ENCODE measurements at regions not wholly inside any gene's neighbourhood (a gene's known extent, or its start where the extent isn't known, plus 50 kb on each side); places are given as distances from the start of the nearest gene placed in this dataset.

DNA sequence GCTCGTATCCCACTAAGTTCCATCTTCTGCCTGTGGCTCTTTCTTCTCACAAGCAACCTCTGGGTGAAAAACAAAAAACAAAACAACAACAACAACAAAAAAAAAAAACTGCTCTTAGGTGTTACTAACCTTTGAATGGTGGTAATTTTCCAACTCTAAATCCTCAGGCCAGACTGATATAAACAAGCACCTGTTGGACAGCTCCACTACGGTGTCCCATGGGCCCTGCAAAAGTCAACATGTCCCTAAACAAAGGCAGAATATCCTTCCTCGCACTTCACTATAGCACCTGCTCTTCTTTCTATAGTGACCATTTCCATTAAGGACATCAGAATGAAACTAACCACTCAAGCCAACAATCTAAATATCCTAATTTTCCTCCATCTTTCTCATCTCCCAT, 54.6 kb upstream of the PARM1 start:
- no peak for DNase-seq (ENCODE audit: low read depth, low spot score)

DNA sequence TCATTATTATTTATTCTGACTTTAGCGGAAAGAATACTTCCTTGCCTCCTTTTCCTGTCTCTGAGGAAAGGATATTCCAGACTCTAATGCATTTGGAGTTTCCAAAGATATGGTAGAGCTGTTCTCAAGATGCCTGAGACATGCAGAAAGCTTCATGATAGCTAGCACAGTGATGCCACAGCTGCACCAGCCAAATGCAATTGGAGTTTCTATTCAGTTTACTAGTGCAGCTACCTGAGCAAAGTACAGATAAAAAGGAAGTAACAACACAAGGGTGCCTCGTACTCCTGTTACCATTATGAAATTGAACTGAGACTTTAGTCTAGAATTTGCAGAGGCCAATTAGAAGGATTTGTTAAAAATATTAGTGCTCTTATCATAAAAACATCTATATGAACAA, 57.5 kb upstream of the PARM1 start:
- DNase-seq (ENCODE audit: low read depth, low spot score) = no peak

DNA sequence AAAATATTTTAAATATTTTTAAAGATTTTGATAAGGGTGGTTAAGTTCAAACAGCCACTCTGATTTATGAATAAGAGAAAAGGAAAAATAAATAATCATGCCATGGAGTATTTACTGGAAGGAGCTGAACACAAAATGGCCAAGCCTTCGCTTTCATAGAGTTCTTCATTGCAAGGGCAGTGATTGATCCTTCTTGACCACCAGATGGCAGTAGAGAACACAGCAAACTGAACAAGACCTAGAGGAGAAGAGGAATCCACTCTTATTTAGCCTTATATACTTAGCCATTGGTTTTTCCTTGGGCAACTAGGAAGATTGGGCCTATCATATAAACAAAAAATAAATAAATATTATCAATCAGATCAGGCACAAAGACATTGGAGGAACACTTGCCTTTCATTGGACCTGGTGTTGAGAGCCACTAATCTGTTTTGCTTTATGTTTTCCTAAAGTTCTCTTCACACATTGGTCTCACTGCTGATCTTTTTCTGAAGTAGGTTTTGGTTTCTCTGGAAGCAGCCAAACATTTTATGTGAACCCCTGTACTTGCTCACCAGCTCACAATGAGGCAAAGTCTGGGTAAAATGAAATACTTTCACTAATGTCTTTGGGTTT, 58.1 kb upstream of the PARM1 start:
- peak; percentile 39 for DNase-seq (ENCODE audit: low read depth, low spot score)

DNA sequence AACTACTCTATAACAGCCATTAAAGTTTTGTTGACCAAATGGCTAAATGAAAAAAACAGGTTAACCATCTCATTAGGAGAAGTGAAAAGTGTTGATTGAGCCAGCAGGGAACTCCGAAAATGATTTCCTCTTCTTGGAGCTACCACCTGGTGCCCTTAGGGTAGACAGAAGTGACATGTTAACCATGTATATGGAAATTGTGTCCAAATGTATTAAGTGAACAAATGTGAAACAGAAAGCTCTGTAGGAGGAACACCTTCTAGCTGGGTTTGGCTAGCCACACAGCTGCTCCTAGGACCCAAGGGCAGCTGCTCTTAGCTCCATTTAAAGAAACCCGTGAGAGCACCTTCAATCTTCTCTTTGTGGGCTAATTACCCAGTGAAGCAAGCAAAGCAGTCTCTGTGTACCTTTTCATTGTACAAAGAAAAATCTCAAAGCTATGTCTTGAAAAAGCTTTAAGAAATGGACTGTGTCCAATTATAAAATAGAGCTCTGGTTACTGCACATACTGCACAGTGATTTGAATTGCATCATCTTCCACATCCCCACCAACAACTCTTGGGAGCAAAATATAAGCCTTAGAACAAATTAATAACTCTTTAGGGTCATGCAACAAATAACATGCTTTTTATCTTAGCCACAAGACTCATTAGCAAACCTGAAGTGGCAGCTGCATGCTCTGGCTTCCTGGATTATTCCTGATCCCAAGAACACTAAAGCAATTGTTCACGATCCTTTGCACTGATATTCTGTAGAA, 59.2 kb upstream of the PARM1 start:
- no peak for DNase-seq (ENCODE audit: low read depth, low spot score)

DNA sequence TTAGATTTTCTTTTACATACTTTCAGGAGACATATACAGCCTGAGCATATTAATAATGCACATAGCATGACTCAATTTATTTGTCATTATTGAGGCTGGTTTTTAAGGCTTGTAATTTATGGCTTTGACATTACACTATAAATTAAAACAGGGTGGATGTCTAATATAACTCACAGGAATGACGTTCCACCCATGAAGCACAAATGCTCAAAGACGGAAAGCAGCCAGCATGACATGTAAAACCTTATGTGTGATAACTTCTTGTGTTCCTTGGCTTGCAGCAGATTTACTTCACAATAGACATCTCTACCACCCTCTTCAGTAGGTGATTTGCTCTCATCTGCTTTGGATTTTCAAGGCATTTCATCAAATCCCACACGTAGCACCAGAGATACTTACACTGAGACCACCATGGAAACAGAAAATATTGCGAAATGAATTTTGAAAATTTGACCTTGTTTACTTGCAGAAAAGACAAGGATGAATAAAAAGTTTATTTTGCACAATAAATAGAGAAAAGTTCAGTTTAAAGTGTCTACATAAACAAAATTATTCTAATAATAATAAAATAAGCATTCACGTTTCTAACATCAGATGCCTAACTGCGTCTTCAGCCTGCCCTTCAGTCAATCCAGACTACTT, 64.7 kb upstream of the BTC start:
- no peak for DNase-seq (ENCODE audit: low read depth, low spot score)

DNA sequence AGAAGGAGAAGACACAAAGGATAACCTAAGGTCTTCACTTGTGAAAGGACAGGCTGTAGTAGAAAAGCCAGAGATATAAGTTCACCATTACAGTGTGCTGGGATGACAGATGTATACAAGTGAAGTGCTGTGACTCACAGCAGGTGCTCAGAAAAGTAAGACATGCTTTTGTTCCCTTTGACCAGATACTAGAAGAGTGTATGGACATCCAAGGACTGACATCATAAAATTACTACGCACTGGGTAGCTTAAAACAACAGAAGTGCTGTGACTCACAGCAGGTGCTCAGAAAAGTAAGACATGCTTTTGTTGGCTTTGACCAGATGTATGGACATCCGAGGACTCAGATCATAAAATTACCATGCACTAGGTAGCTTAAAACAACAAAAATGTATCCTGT, 61.6 kb upstream of the BTC start:
- no peak for DNase-seq (ENCODE audit: low read depth, low spot score)

DNA sequence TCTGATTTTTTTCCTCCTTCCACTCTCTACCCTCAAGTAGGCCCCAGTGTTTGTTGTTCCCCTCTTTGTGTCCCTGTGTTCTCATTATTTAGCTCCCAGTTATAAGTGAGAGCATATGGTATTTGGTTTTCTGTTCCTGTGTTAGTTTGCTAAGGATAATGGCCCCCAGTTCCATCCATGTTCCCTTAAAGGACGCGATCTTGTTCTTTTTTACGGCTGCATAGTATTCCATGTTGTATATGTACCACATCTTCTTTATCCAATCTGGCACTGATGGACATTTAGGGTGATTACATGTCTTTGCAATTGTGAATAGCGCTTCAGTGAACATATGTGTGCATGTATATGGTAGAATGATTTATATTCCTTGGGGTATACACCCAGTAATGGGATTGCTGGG, 54.5 kb upstream of the BTC start:
- no peak for DNase-seq (ENCODE audit: low read depth, low spot score)

DNA sequence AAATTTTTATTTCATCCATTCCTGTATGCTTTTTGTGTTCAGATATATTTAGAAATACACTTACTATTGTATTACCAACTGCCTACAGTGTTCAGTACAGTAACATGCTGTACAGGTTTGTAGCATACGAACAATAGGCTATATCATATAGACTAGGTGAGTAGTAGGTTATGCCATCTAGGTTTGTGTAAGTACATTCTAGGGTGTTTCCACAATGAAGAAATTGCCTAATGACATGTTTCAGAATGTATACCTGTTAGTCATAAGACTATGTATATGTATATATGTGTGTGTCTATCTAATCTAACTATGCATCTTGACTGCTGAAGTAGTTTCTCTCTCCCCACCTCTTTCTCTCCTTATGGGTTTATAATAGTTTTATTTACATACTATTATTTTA, 51.5 kb upstream of the BTC start:
- DNase-seq (ENCODE audit: low read depth, low spot score) = no peak

Data from ELF-1 (cell line).